ENCODE measurements at regions not wholly inside any gene's neighbourhood (a gene's known extent, or its start where the extent isn't known, plus 50 kb on each side); places are given as distances from the start of the nearest gene placed in this dataset.

DNA sequence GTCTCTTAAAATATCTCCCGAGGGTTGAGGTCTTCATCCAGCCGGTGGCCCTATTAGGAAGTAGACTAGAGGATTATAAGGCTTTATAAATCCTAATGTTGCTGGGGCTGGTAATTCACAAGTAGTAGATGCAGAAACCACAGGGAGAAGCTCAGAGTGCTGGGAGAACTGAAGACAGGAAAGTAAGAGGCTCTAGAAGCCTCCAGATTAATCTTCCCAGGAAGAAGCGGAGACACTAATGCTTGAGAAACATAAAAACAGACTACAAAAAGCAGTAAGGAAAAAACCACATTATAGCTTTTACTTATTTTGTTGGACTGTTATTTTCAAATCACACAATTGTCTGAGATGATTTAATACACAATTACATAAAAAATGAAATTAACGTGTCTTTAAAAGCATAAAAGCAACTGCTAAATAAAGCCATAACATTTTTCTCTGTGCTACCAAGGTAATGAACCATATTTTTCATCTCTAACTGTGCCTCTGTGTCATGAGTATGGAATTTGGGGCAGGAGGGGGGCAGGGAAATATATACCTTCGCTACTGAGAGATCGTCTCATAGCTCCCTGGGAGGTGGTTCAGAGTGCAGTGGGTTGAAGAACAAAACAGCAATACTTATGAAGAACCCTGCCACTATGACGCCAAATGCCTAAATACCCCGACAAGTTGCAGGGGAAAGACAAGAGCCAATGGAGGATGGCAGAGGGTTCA is 806.2 kb upstream of the WWC1 start:
- H3K27ac Mint-ChIP-seq, result no peak overlapping the region
- H3K36me3 Mint-ChIP-seq, result no peaks in the 10 kb centered on the region

DNA sequence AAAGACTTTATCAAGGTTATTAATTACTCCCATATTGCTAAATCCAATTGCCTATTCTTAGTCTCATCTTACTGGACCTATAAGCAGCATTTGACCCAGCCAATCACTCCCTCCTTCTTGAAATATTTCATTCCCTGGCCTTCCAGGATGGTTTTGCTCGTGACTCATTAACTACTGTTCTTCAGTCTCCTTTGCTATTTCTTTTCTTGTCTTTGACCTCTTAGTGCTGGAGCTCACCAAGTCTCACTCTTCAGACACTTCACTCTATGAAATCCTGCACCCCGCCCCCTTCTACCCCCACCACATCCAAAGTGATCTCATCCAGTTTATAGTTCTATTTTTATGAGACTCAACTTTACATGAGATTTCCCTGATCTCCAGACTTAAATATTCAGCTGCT is 803.1 kb upstream of the WWC1 start:
- no peak overlapping the region for H3K4me3 Mint-ChIP-seq
- no peaks in the 10 kb centered on the region for H3K4me1 Mint-ChIP-seq
- no peak overlapping the region for H3K27ac Mint-ChIP-seq
- TF ChIP-seq E2F4 (CRISPR knock-in tag; IDR thresholded peaks at IDR 0.05; ENCODE audit: borderline replicate concordance, low read depth) (no peak), ZNF416 (CRISPR knock-in tag; IDR thresholded peaks at IDR 0.05) (no peak), NFE2L1 (CRISPR knock-in tag; IDR thresholded peaks at IDR 0.05) (no peak), E2F5 (CRISPR knock-in tag; IDR thresholded peaks at IDR 0.05) (no peak), TEAD4 (CRISPR knock-in tag; IDR thresholded peaks at IDR 0.05) (no peak), CREM (CRISPR knock-in tag; IDR thresholded peaks at IDR 0.05) (no peak), ZNF671 (CRISPR knock-in tag; IDR thresholded peaks at IDR 0.05) (no peak), FOXJ3 (CRISPR knock-in tag; IDR thresholded peaks at IDR 0.05; ENCODE audit: borderline replicate concordance) (no peak), ESRRA (CRISPR knock-in tag; IDR thresholded peaks at IDR 0.05; ENCODE audit: borderline replicate concordance) (no peak), USF1 (CRISPR knock-in tag; IDR thresholded peaks at IDR 0.05) (no peak), ZNF263 (CRISPR knock-in tag; IDR thresholded peaks at IDR 0.05; ENCODE audit: low read depth) (no peak), ZNF138 (CRISPR knock-in tag; conservative IDR thresholded peaks at IDR 0.05) (no peak), MXD4 (CRISPR knock-in tag; IDR thresholded peaks at IDR 0.05; ENCODE audit: borderline replicate concordance) (no peak), SP1 (CRISPR knock-in tag; conservative IDR thresholded peaks at IDR 0.05) (no peak), NR2C2 (CRISPR knock-in tag; IDR thresholded peaks at IDR 0.05) (no peak), ZNF396 (CRISPR knock-in tag; IDR thresholded peaks at IDR 0.05; ENCODE audit: borderline replicate concordance) (no peak), PRRX2 (CRISPR knock-in tag; IDR thresholded peaks at IDR 0.05) (no peak)
- TF ChIP-seq, protein P1, sequence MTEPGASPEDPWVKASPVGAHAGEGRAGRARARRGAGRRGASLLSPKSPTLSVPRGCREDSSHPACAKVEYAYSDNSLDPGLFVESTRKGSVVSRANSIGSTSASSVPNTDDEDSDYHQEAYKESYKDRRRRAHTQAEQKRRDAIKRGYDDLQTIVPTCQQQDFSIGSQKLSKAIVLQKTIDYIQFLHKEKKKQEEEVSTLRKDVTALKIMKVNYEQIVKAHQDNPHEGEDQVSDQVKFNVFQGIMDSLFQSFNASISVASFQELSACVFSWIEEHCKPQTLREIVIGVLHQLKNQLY (CRISPR knock-in tag; IDR thresholded peaks at IDR 0.05), result no peak
- CTCF ChIA-PET, result no interaction called here
- H3K9me3 Mint-ChIP-seq, result no peaks in the 10 kb centered on the region
- no peak for DNase-seq (ENCODE audit: low spot score)
- POLR2A ChIA-PET, result no interaction called here
- H3K27me3 Mint-ChIP-seq (ENCODE audit: low read depth), result no peaks in the 10 kb centered on the region
- H3K36me3 Mint-ChIP-seq, result no peaks in the 10 kb centered on the region
- ATAC-seq, result no peak

More for the DNA sequence above, 806.2 kb upstream of the WWC1 start:
- H3K9me3 Mint-ChIP-seq, result no peaks in the 10 kb centered on the region
- no peak overlapping the region for H3K4me3 Mint-ChIP-seq
- TF ChIP-seq FOXK1 (CRISPR knock-in tag; IDR thresholded peaks at IDR 0.05), result no peak
- ATAC-seq (no peak), DNase-seq (ENCODE audit: low spot score) (no peak)
- peaks cover 1% of the 10 kb centered on the region for H3K4me1 Mint-ChIP-seq
- POLR2A ChIA-PET, result no interaction called here
- H3K27me3 Mint-ChIP-seq (ENCODE audit: low read depth), result no peaks in the 10 kb centered on the region
- CTCF ChIA-PET, result interaction anchor here (1.1 kb wide), 1 partner anchor 43 kb away, joined by 4 read pairs; no protein-coding TSS in a partner anchor

GRCh38 chr5:167489202-167489601 is 802.2 kb upstream of the WWC1 start:
- CTCF ChIA-PET, result no interaction called here
- POLR2A ChIA-PET, result no interaction called here
- Mint-ChIP-seq H3K27me3 (ENCODE audit: low read depth) (no peaks in the 10 kb centered on the region), H3K36me3 (no peaks in the 10 kb centered on the region), H3K27ac (no peak overlapping the region), H3K9me3 (no peaks in the 10 kb centered on the region), H3K4me1 (no peaks in the 10 kb centered on the region), H3K4me3 (no peak overlapping the region)
- ATAC-seq (no peak), DNase-seq (ENCODE audit: low spot score) (no peak)
- TF ChIP-seq FOXP1 (CRISPR knock-in tag; IDR thresholded peaks at IDR 0.05; ENCODE audit: borderline replicate concordance), result no peak
- TF ChIP-seq ZNF396 (CRISPR knock-in tag; IDR thresholded peaks at IDR 0.05; ENCODE audit: borderline replicate concordance), result no peak
- TF ChIP-seq, protein P1 (CRISPR knock-in tag; IDR thresholded peaks at IDR 0.05), result no peak
- TF ChIP-seq GABPB1 (CRISPR knock-in tag; IDR thresholded peaks at IDR 0.05), result no peak
- no peak for TF ChIP-seq ELF4 (CRISPR knock-in tag; IDR thresholded peaks at IDR 0.05; ENCODE audit: low read depth)
- TF ChIP-seq GTF2I (CRISPR knock-in tag; conservative IDR thresholded peaks at IDR 0.05), result no peak
- TF ChIP-seq, protein P2, sequence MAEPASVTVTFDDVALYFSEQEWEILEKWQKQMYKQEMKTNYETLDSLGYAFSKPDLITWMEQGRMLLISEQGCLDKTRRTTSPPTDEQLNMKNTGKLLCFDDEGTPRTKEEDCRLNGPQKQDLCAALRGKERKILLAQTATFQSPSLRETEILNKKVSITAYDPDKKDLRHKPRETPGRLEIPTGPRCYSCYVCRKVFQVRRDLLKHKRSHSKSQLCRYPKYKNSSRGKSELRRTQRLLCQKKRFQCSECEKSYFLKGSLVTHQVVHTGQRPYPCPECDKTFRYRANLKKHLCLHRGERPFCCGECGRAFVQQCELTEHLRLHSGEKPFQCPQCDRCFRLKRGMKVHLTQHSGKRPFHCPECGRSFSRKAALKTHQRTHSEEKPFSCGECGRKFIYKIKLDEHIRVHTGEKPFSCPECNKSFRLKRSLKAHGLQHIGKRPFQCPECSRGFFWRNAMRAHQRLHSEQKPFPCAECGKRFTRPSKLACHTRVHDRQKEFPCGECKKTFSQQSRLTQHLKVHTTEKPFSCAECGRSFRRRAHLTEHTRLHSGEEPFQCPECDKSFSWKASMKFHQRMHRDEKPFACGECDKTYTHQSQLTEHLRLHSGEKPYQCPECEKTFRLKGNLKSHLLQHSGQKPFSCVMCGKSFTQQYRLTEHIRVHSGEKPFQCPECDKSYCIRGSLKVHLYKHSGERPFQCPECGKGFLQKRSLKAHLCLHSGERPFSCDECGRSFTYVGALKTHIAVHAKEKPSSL (CRISPR knock-in tag; conservative IDR thresholded peaks at IDR 0.05), result no peak
- no peak for TF ChIP-seq ATF2 (CRISPR knock-in tag; IDR thresholded peaks at IDR 0.05; ENCODE audit: borderline replicate concordance, low read depth)
